SK-N-SH treated with all-trans-retinoic acid at 6 μM for 48 hours (cell line): ENCODE measurements at regions not wholly inside any gene's neighbourhood (a gene's known extent, or its start where the extent isn't known, plus 50 kb on each side); places are given as distances from the start of the nearest gene placed in this dataset.

Experiments
- CREB5 ChIP-seq: fragments of 250-450 bp; sonication (Bioruptor Pico); IDR thresholded peaks from 2 replicates; pipeline ENCODE4 v1.5.1; 2020; ENCODE audit warnings: low read depth, mild to moderate bottlenecking, moderate library complexity
- CSRNP3 ChIP-seq: fragments of 250-450 bp; sonication (Bioruptor Pico); IDR thresholded peaks from 2 replicates; pipeline ENCODE4 v1.5.1; 2021; ENCODE audit warnings: mild to moderate bottlenecking, moderate library complexity
- ESRRG ChIP-seq: fragments of 250-450 bp; sonication (Bioruptor Pico); IDR thresholded peaks from 2 replicates; pipeline ENCODE4 v1.6.1; 2021; ENCODE audit warnings: mild to moderate bottlenecking
- ISL1 ChIP-seq: fragments of 250-450 bp; sonication (Bioruptor Pico); IDR thresholded peaks from 2 replicates; pipeline ENCODE4 v2.1.2; 2022; ENCODE audit warnings: mild to moderate bottlenecking, moderate library complexity
- PATZ1 ChIP-seq: fragments of 250-450 bp; sonication (Bioruptor Pico); IDR thresholded peaks from 2 replicates; pipeline ENCODE4 v1.8.0; 2020; ENCODE audit warnings: mild to moderate bottlenecking, moderate library complexity, borderline replicate concordance
- TCF4 ChIP-seq: fragments of 250-450 bp; sonication (Bioruptor Pico); IDR thresholded peaks from 2 replicates; pipeline ENCODE4 v1.8.0; 2021; ENCODE audit warnings: mild to moderate bottlenecking, moderate library complexity, borderline replicate concordance
- TOX ChIP-seq: fragments of 250-450 bp; sonication (Bioruptor Pico); IDR thresholded peaks from 2 replicates; pipeline ENCODE4 v1.8.0; 2021; ENCODE audit warnings: mild to moderate bottlenecking, moderate library complexity, borderline replicate concordance
- ZNF8 ChIP-seq: fragments of 450-650 bp; formaldehyde crosslinking; IDR thresholded peaks from 2 replicates; pipeline ENCODE4 v1.5.0; 2020; ENCODE audit warnings: mild to moderate bottlenecking, moderate library complexity
- TF ChIP-seq, protein P1 (sequence below): fragments of 250-450 bp; sonication (Bioruptor Pico); IDR thresholded peaks from 2 replicates; pipeline ENCODE4 v1.8.0; 2021; ENCODE audit warnings: low read depth, mild to moderate bottlenecking, moderate library complexity, borderline replicate concordance

DNA sequence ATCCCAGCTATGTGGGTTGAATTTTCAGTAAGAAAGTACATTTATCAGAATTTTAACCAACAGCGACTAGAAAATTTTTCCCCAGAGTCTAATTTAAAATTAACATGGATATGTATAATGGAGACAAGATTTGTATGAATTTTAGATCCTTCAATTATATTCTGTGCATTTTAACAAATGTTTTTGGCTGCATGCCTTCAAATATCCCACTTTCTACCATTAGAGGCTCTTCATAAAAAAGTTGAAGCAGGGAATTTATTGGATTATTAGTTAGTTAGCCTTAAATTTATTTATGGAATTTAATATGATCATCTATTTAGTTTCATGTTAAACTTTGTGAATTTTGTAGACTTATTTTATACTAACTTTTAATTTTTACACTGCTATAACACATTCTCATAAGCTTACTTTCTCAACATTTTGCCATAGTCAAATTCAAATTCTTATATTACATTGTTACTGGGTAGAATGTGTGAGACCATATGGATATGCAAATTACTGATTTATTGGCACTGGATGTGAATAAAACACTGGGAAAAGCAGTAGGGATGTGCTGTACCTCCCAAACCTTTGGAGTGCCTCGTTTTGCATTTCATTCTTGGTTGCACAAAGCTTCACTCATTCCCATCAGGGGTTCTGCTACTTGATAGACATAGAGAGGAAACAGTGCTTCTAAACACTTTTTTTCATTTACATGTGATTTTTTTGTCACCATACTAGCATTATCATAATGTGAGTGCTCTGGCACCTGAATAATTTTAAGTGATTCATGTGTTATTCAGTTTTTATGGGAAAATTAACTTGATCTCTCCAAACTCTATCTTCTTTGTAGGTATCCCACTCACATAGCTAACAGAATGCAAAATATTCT is 491.8 kb upstream of the COX7C start:
- TF ChIP-seq TCF4 (CRISPR knock-in tag), result no peak
- no peak for TF ChIP-seq CSRNP3
- no peak for TF ChIP-seq ZNF8 (CRISPR knock-in tag)
- TF ChIP-seq TOX (CRISPR knock-in tag), result no peak
- no peak for TF ChIP-seq ISL1 (CRISPR knock-in tag)
- TF ChIP-seq PATZ1 (CRISPR knock-in tag), result no peak
- no peak for TF ChIP-seq ESRRG (CRISPR knock-in tag)
- no peak for TF ChIP-seq CREB5
- TF ChIP-seq, protein P1, sequence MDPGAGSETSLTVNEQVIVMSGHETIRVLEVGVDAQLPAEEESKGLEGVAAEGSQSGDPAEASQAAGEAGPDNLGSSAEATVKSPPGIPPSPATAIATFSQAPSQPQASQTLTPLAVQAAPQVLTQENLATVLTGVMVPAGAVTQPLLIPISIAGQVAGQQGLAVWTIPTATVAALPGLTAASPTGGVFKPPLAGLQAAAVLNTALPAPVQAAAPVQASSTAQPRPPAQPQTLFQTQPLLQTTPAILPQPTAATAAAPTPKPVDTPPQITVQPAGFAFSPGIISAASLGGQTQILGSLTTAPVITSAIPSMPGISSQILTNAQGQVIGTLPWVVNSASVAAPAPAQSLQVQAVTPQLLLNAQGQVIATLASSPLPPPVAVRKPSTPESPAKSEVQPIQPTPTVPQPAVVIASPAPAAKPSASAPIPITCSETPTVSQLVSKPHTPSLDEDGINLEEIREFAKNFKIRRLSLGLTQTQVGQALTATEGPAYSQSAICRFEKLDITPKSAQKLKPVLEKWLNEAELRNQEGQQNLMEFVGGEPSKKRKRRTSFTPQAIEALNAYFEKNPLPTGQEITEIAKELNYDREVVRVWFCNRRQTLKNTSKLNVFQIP (CRISPR knock-in tag), result no peak
